GM12878 (cell line): ENCODE measurements at regions not wholly inside any gene's neighbourhood (a gene's known extent, or its start where the extent isn't known, plus 50 kb on each side); places are given as distances from the start of the nearest gene placed in this dataset.

Experiments
- ATAC-seq: fragments of 200-7000 bp; cut with Tn5 transposase; 3 replicates; pipeline ENCODE4 v1.9.1; 2020; ENCODE audit warnings: mild to moderate bottlenecking, moderate library complexity
- BruUV-seq: library from RNA; stranded (reverse); fragments of 400-500 nt; replicated peaks from 2 replicates; lab custom pipeline; 2021; lab: Mats Ljungman, UMichigan
- CTCF ChIA-PET: fragments of 300-600 bp; sonication (Branson Sonifier 250); formaldehyde crosslinking; extraction: SDS; loops from one replicate; lab custom pipeline; 2021; ENCODE audit warnings: inconsistent platforms; lab: Yijun Ruan, JAX
- POLR2A ChIA-PET: fragments of 350-600 bp; formaldehyde crosslinking; extraction: SDS; loops from one replicate; lab custom pipeline; 2021; ENCODE audit warnings: inconsistent platforms; lab: Charles Lee
- RAD21 ChIA-PET: fragments of 300-600 bp; sonication (Branson Sonifier 250); formaldehyde crosslinking; loops from one replicate; lab custom pipeline; 2023; ENCODE audit warnings: antibody characterized with exemption; ENCODE audit not compliant: unreplicated experiment; lab: Charles Lee
- SMC1A ChIA-PET: fragments of 300-600 bp; sonication (Branson Sonifier 250); formaldehyde crosslinking; loops from one replicate; lab custom pipeline; 2023; ENCODE audit not compliant: unreplicated experiment, uncharacterized antibody; lab: Charles Lee
- DNase-seq: peaks from one replicate; pipeline ENCODE4 v3.0.0-alpha.2; 2011; ENCODE audit warnings: low read depth, low spot score
- FAIRE-seq: peaks from 3 replicates; lab custom pipeline; 2011; peaks lifted over from hg19 to GRCh38; lab: Jason Lieb, UNC
- H2AFZ ChIP-seq: 2 replicates; pipeline ENCODE4 v1.6.0; 2011; ENCODE audit warnings: low read depth, low read length, control low read depth; ENCODE audit not compliant: control insufficient read depth
- H3K27ac ChIP-seq: 2 replicates; pipeline ENCODE4 v1.5.1; 2011; ENCODE audit warnings: control low read depth; ENCODE audit not compliant: control insufficient read depth, insufficient read depth
- H3K27me3 ChIP-seq, 2 experiments: replicated peaks in 1 of 2; 2 replicates each; pipeline versions ENCODE4 v1.6.0 to v1.6.1; 2011; ENCODE audit warnings: low read length in 1 of 2; ENCODE audit not compliant: control insufficient read depth in 2 of 2, insufficient read depth in 2 of 2
- H3K36me3 ChIP-seq, 2 experiments: 2 replicates each; pipeline ENCODE4 v1.5.1; 2011; ENCODE audit warnings: low read length in 1 of 2; ENCODE audit not compliant: control insufficient read depth in 2 of 2, insufficient read depth in 2 of 2
- H3K4me1 ChIP-seq: 2 replicates; pipeline ENCODE4 v1.6.1; 2011; ENCODE audit warnings: mild to moderate bottlenecking, low read length, moderate library complexity, mixed read lengths; ENCODE audit not compliant: control insufficient read depth, insufficient read depth
- H3K4me2 ChIP-seq: 2 replicates; pipeline ENCODE4 v1.6.0; 2011; ENCODE audit warnings: control low read depth; ENCODE audit not compliant: control insufficient read depth, insufficient read depth
- H3K4me3 ChIP-seq: fragments of 200-600 bp; sonication (generic); 2 replicates; pipeline ENCODE4 v1.5.1; 2016
- H3K79me2 ChIP-seq: 2 replicates; pipeline ENCODE4 v1.6.0; 2011; ENCODE audit warnings: low read length; ENCODE audit not compliant: control insufficient read depth, insufficient read depth
- H3K9ac ChIP-seq: 2 replicates; pipeline ENCODE4 v1.8.0; 2011; ENCODE audit warnings: low read length, control low read depth, mixed read lengths; ENCODE audit not compliant: control insufficient read depth, insufficient read depth
- H3K9me3 ChIP-seq: replicated peaks from 3 replicates; pipeline ENCODE4 v1.5.1; 2011; ENCODE audit warnings: mild to moderate bottlenecking, low read length; ENCODE audit not compliant: control insufficient read depth, insufficient read depth
- H4K20me1 ChIP-seq: 2 replicates; pipeline ENCODE4 v1.6.0; 2011; ENCODE audit not compliant: control insufficient read depth, insufficient read depth
- CHD4 ChIP-seq: fragments of 200-600 bp; sonication (generic); IDR thresholded peaks from 2 replicates; pipeline ENCODE4 v1.6.1; 2016; ENCODE audit warnings: mild to moderate bottlenecking
- E2F4 ChIP-seq: IDR thresholded peaks from 2 replicates; pipeline ENCODE4 v1.6.1; 2012; ENCODE audit warnings: low read depth, low read length, improper control_type of control experiment
- EZH2 ChIP-seq: IDR thresholded peaks from 2 replicates; pipeline ENCODE4 v1.6.1; 2012; ENCODE audit warnings: low read depth, mild to moderate bottlenecking, control low read depth, inconsistent platforms, low read length, borderline replicate concordance; ENCODE audit not compliant: control insufficient read depth
- HSF1 ChIP-seq: fragments of 150-350 bp; IDR thresholded peaks from 2 replicates; pipeline ENCODE4 v1.6.1; 2014; ENCODE audit warnings: mild to moderate bottlenecking, low read depth, low read length
- KLF5 ChIP-seq: fragments of 450-650 bp; IDR thresholded peaks from 2 replicates; pipeline ENCODE4 v1.6.1; 2014; ENCODE audit warnings: mild to moderate bottlenecking; ENCODE audit not compliant: partially characterized antibody
- MXI1 ChIP-seq: fragments of 150-350 bp; IDR thresholded peaks from 2 replicates; pipeline ENCODE4 v1.6.1; 2011; ENCODE audit warnings: low read depth, mild to moderate bottlenecking, inconsistent platforms, low read length, improper control_type of control experiment
- NFYA ChIP-seq: IDR thresholded peaks from 2 replicates; pipeline ENCODE4 v1.6.1; 2011; ENCODE audit warnings: low read depth, mild to moderate bottlenecking, low read length, improper control_type of control experiment, borderline replicate concordance
- SP1 ChIP-seq: IDR thresholded peaks from one replicate; pipeline ENCODE4 v1.6.1; 2011; ENCODE audit warnings: low read depth, low read length
- TBL1XR1 ChIP-seq: IDR thresholded peaks from 2 replicates; pipeline ENCODE4 v1.6.1; 2012; ENCODE audit warnings: low read depth, low read length, improper control_type of control experiment
- ZBTB11 ChIP-seq: fragments of 450-650 bp; formaldehyde crosslinking; IDR thresholded peaks from 2 replicates; pipeline ENCODE4 v1.5.0; 2022; ENCODE audit warnings: mild to moderate bottlenecking, missing genetic modification characterization
- in situ Hi-C: fragments of 300-500 bp; cut with MboI; formaldehyde crosslinking; loops from 9 replicates; pipeline ENCODE4 v1.14.3; 2018; ENCODE audit warnings: mixed read lengths
- intact Hi-C: fragments of 100-400 bp; cut with micrococcal nuclease; formaldehyde crosslinking; loops from one replicate; pipeline ENCODE4 v1.14.2; 2022; ENCODE audit not compliant: unreplicated experiment

- Histone ChIP-seq H3K36me3 (no peaks in the 10 kb centered on the region), H3K4me3 (no peak overlapping the region), H3K4me1 (no peaks in the 10 kb centered on the region), H4K20me1 (no peaks in the 10 kb centered on the region), H3K27ac (no peak overlapping the region), H2AFZ (no peak overlapping the region), H3K79me2 (no peaks in the 10 kb centered on the region), H3K4me2 (no peak overlapping the region), H3K9me3 (no peaks in the 10 kb centered on the region), H3K9ac (no peak overlapping the region), H3K27me3 (no peaks in the 10 kb centered on the region)
- ChIA-PET CTCF (no interaction called here), POLR2A (no interaction called here), SMC1A (interaction anchor here (0.6 kb wide), 1 partner anchor 361 kb away, joined by 3 read pairs; no protein-coding TSS in a partner anchor), RAD21 (no interaction called here)
- FAIRE-seq (no peak), ATAC-seq (no peak), DNase-seq (no peak)
- no peak for TF ChIP-seq TBL1XR1
- no peak for TF ChIP-seq KLF5
- TF ChIP-seq EZH2 = no peak
- TF ChIP-seq CHD4 = no peak
- TF ChIP-seq ZBTB11 (CRISPR knock-in tag) = no peak
- TF ChIP-seq MXI1 = no peak
- TF ChIP-seq HSF1 = no peak
- no peak for TF ChIP-seq E2F4
- TF ChIP-seq NFYA = no peak
- no peak for TF ChIP-seq SP1
- intact Hi-C loops (no loop called here), in situ Hi-C loops (no loop called here)
- no TSS peak for BruUV-seq
These were observed 360.1 kb downstream of the DMAC1 start for GRCh38 chr9:7439355-7439995.
